H9 (cell line): ENCODE measurements at regions not wholly inside any gene's neighbourhood (a gene's known extent, or its start where the extent isn't known, plus 50 kb on each side); places are given as distances from the start of the nearest gene placed in this dataset.

ENCODE experiments used
- DNase-seq: peaks from one replicate; pipeline ENCODE4 v3.0.0-alpha.2; 2017
- H2AFZ ChIP-seq: one replicate; pipeline ENCODE4 v1.6.1; 2013; ENCODE audit warnings: mild to moderate bottlenecking, low read length, control low read depth, moderate library complexity
- H2AK5ac ChIP-seq: 2 replicates; pipeline ENCODE4 v1.6.1; 2013; ENCODE audit warnings: low read length, control low read depth, mixed read lengths; ENCODE audit not compliant: insufficient read length
- H2BK120ac ChIP-seq: one replicate; pipeline ENCODE4 v1.6.1; 2013; ENCODE audit warnings: low read depth, mild to moderate bottlenecking, low read length, control low read depth, inconsistent platforms; ENCODE audit not compliant: poor library complexity, severe bottlenecking
- H2BK12ac ChIP-seq: 2 replicates; pipeline ENCODE4 v1.6.1; 2013; ENCODE audit warnings: low read length, control low read depth, mixed read lengths, low read depth; ENCODE audit not compliant: insufficient read length
- H2BK15ac ChIP-seq: 2 replicates; pipeline ENCODE4 v1.6.1; 2013; ENCODE audit warnings: low read depth, low read length, control low read depth
- H2BK20ac ChIP-seq: one replicate; pipeline ENCODE4 v1.6.1; 2013; ENCODE audit warnings: low read depth, mild to moderate bottlenecking, low read length, control low read depth, inconsistent platforms; ENCODE audit not compliant: poor library complexity, severe bottlenecking
- H2BK5ac ChIP-seq: 2 replicates; pipeline ENCODE4 v1.6.1; 2013; ENCODE audit warnings: low read length, control low read depth, mixed read lengths; ENCODE audit not compliant: insufficient read length
- H3K14ac ChIP-seq: 2 replicates; pipeline ENCODE4 v1.6.1; 2013; ENCODE audit warnings: low read length, control low read depth; ENCODE audit not compliant: insufficient read depth
- H3K18ac ChIP-seq: 2 replicates; pipeline ENCODE4 v1.6.1; 2013; ENCODE audit warnings: low read depth, mild to moderate bottlenecking, mixed read lengths, low read length, control low read depth; ENCODE audit not compliant: insufficient read length
- H3K23ac ChIP-seq: 2 replicates; pipeline ENCODE4 v1.6.1; 2013; ENCODE audit warnings: low read length, control low read depth, mixed read lengths, low read depth; ENCODE audit not compliant: insufficient read length
- H3K23me2 ChIP-seq: 2 replicates; pipeline ENCODE4 v1.6.1; 2013; ENCODE audit warnings: low read depth, mild to moderate bottlenecking, mixed read lengths, low read length, control low read depth; ENCODE audit not compliant: insufficient read length, poor library complexity, severe bottlenecking
- H3K27ac ChIP-seq: 2 replicates; pipeline ENCODE4 v1.5.1; 2013; ENCODE audit warnings: low read length, control low read depth, mixed read lengths, low read depth; ENCODE audit not compliant: insufficient read length
- H3K27me3 ChIP-seq: 2 replicates; pipeline ENCODE4 v1.6.1; 2013; ENCODE audit warnings: low read length, control low read depth, inconsistent platforms; ENCODE audit not compliant: insufficient read depth
- H3K4ac ChIP-seq: 2 replicates; pipeline ENCODE4 v1.6.1; 2013; ENCODE audit warnings: low read depth, mild to moderate bottlenecking, control low read depth, inconsistent platforms, low read length, moderate library complexity
- H3K4me1 ChIP-seq: 2 replicates; pipeline ENCODE4 v1.6.1; 2013; ENCODE audit warnings: low read length, control low read depth, inconsistent platforms; ENCODE audit not compliant: insufficient read depth
- H3K4me2 ChIP-seq: 2 replicates; pipeline ENCODE4 v1.6.1; 2013; ENCODE audit warnings: low read length, control low read depth, mixed read lengths; ENCODE audit not compliant: insufficient read length, insufficient read depth
- H3K56ac ChIP-seq: 2 replicates; pipeline ENCODE4 v1.6.1; 2013; ENCODE audit warnings: low read depth, mild to moderate bottlenecking, mixed read lengths, low read length, control low read depth; ENCODE audit not compliant: insufficient read length
- H3K79me1 ChIP-seq: 2 replicates; pipeline ENCODE4 v1.6.1; 2013; ENCODE audit warnings: low read depth, mild to moderate bottlenecking, moderate library complexity, low read length, control low read depth, inconsistent platforms; ENCODE audit not compliant: insufficient read depth, poor library complexity, severe bottlenecking
- H3K79me2 ChIP-seq: 2 replicates; pipeline ENCODE4 v1.6.1; 2013; ENCODE audit warnings: low read length, control low read depth, inconsistent platforms; ENCODE audit not compliant: insufficient read depth
- H3K9ac ChIP-seq: 2 replicates; pipeline ENCODE4 v1.6.1; 2013; ENCODE audit warnings: low read length, control low read depth, mixed read lengths; ENCODE audit not compliant: insufficient read length; ENCODE audit errors: extremely low read depth
- H3K9me3 ChIP-seq: one replicate; pipeline ENCODE4 v1.6.1; 2013; ENCODE audit warnings: low read depth, low read length, inconsistent platforms; ENCODE audit not compliant: control insufficient read depth
- H3T11ph ChIP-seq: one replicate; pipeline ENCODE4 v1.6.1; 2013; ENCODE audit warnings: mild to moderate bottlenecking, low read length, control low read depth, inconsistent platforms
- H4K20me1 ChIP-seq: one replicate; pipeline ENCODE4 v1.6.1; 2013; ENCODE audit not compliant: control insufficient read depth, insufficient read length, insufficient read depth
- H4K5ac ChIP-seq: 2 replicates; pipeline ENCODE4 v1.6.1; 2013; ENCODE audit warnings: low read depth, mild to moderate bottlenecking, mixed read lengths, low read length, control low read depth; ENCODE audit not compliant: insufficient read length
- H4K8ac ChIP-seq: replicated peaks from 2 replicates; pipeline ENCODE4 v1.6.1; 2013; ENCODE audit warnings: low read length, control low read depth, mixed read lengths, low read depth; ENCODE audit not compliant: insufficient read length
- H4K91ac ChIP-seq: 2 replicates; pipeline ENCODE4 v1.6.1; 2013; ENCODE audit warnings: low read depth, mild to moderate bottlenecking, moderate library complexity, mixed read lengths, low read length, control low read depth; ENCODE audit not compliant: insufficient read length
- H3K27ac Mint-ChIP-seq, 3 experiments: 2 replicates in 2 of 3; 3 replicates in 1 of 3; pipeline ENCODE4 v1.8.0; 2020 to 2021; ENCODE audit warnings: mixed read lengths in 3 of 3, mild to moderate bottlenecking in 1 of 3, moderate library complexity in 1 of 3
- H3K27me3 Mint-ChIP-seq: 2 replicates; pipeline ENCODE4 v1.8.0; 2021; ENCODE audit warnings: low read depth, mild to moderate bottlenecking, moderate library complexity, mixed read lengths
- H3K36me3 Mint-ChIP-seq, 3 experiments: 2 replicates in 2 of 3; 3 replicates in 1 of 3; pipeline ENCODE4 v1.8.0; 2020 to 2021; ENCODE audit warnings: low read depth in 3 of 3, mixed read lengths in 3 of 3; ENCODE audit not compliant: insufficient read depth in 1 of 3
- H3K4me1 Mint-ChIP-seq, 2 experiments: 2 replicates each; pipeline ENCODE4 v1.8.0; 2020; ENCODE audit warnings: mixed read lengths in 2 of 2
- H3K4me3 Mint-ChIP-seq, 2 experiments: 2 replicates in 1 of 2; 3 replicates in 1 of 2; pipeline ENCODE4 v1.8.0; 2020 to 2021; ENCODE audit warnings: mild to moderate bottlenecking in 2 of 2, mixed read lengths in 2 of 2, moderate library complexity in 1 of 2
- H3K9me3 Mint-ChIP-seq, 2 experiments: 2 replicates in 1 of 2; 3 replicates in 1 of 2; pipeline ENCODE4 v1.8.0; 2020; ENCODE audit warnings: mild to moderate bottlenecking in 2 of 2, mixed read lengths in 2 of 2, moderate library complexity in 1 of 2
- CTCF ChIP-seq: fragments of 200-600 bp; sonication (generic); conservative IDR thresholded peaks from 3 replicates; pipeline ENCODE4 v1.8.0; 2021; ENCODE audit warnings: antibody characterized with exemption, mild to moderate bottlenecking
- WGBS: extraction: QIAGEN DNeasy Blood & Tissue Kit; methylation state at CpG from one replicate; pipeline ENCODE4 v1.1.7; 2013; ENCODE audit warnings: missing lambda C conversion rate, low lambda C conversion rate, mixed read lengths; ENCODE audit not compliant: insufficient read length; ENCODE audit errors: extremely low coverage; 5-methylcytosine and 5-hydroxymethylcytosine counted together

GRCh38 chr15:39510001-39510701 lies 70.7 kb upstream of the THBS1 start:
- H3K27me3 Mint-ChIP-seq, result peaks cover 4% of the 10 kb centered on the region; the same call in 1 of the 2 replicates
- peaks cover 3 to 5% of the 10 kb centered on the region in 2 experiments; a peak in 4 of 5 replicates for H3K9me3 Mint-ChIP-seq

More at GRCh38 chr15:39510001-39510701, 70.7 kb upstream of the THBS1 start:
- Histone ChIP-seq H3K4me1 (no peaks in the 10 kb centered on the region), H3K56ac (no peak overlapping the region), H3K4ac (no peak overlapping the region), H2BK20ac (no peak overlapping the region), H3T11ph (no peak overlapping the region), H3K79me2 (no peaks in the 10 kb centered on the region), H3K27me3 (no peaks in the 10 kb centered on the region), H2BK5ac (no peak overlapping the region), H4K8ac (no peak overlapping the region), H3K79me1 (no peaks in the 10 kb centered on the region), H3K14ac (no peak overlapping the region), H3K27ac (no peak overlapping the region), H3K9me3 (no peaks in the 10 kb centered on the region), H4K91ac (no peak overlapping the region), H4K5ac (no peak overlapping the region), H3K23me2 (no peaks in the 10 kb centered on the region), H3K9ac (no peak overlapping the region), H3K4me2 (no peak overlapping the region), H2AFZ (no peak overlapping the region), H2AK5ac (no peak overlapping the region), H3K18ac (no peak overlapping the region), H3K23ac (no peak overlapping the region), H2BK15ac (no peak overlapping the region), H4K20me1 (no peaks in the 10 kb centered on the region), H2BK120ac (no peak overlapping the region), H2BK12ac (no peak overlapping the region)
- no peak for TF ChIP-seq CTCF
- no CpG with 5 or more reads among the region's 7 CpGs for WGBS
- DNase-seq, result no peak
- H3K4me3 Mint-ChIP-seq, result no peak overlapping the region
- H3K4me1 Mint-ChIP-seq, result peaks cover 0 to 2% of the 10 kb centered on the region in 2 experiments; a peak in 2 of 4 replicates
- H3K27ac Mint-ChIP-seq, result peak overlapping the region in 1 of 3 experiments; percentile 15; a peak in 1 of 7 replicates
- peaks cover 0 to 2% (median 0%) of the 10 kb centered on the region in 3 experiments; a peak in 2 of 7 replicates for H3K36me3 Mint-ChIP-seq
